ENCODE measurements at regions not wholly inside any gene's neighbourhood (a gene's known extent, or its start where the extent isn't known, plus 50 kb on each side); places are given as distances from the start of the nearest gene placed in this dataset.
A peak's percentile ranks its signal among the peaks of the same experiment; 100 is the strongest.

DNA sequence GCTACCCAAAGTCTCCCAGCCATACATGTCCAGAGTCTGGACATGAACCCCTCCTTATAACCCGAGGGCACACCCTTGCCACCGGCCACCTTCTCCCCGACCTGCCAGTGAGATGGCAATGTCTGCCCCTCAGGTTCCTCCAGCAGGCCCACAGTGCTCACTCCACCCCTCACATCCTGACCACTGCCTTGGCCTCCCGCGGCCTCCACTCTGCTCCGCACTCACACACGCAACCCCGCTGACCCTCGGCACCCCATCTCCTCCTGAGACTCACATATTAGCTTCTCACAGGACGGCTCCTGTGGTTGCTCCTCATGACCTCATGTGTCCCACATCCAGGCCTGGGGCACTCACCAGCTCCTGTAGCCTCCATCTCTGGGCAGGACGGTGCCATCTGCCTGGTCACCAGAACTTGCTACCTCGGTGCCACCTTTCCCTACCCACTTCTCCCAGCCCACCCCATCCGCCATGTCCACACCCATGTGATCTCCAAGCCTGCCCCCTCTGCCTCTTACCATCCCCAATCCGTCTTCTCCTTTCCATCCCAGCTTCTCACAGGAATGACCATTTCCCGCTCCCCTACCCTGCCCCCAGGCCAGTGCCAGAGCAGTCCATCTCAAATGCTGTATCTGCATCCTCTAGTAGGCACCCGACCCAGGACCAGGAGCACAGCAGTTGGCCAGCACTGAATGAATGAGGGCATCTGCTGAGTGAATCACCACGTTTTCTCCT is 198.6 kb upstream of the DIO3 start:
- TF ChIP-seq POLR2A (IDR thresholded peaks at IDR 0.05) (no peak), EP300 (IDR thresholded peaks at IDR 0.05) (no peak), POLR2AphosphoS5 (IDR thresholded peaks at IDR 0.05) (no peak), CTCF (IDR thresholded peaks at IDR 0.05) (no peak)
- Histone ChIP-seq H3K36me3 (no peaks in the 10 kb centered on the region), H3K4me1 (peaks cover 13 to 44% (median 21%) of the 10 kb centered on the region in 4 donors), H3K4me3 (no peak overlapping the region), H3K27me3 (peaks cover 0 to 15% (median 0%) of the 10 kb centered on the region in 3 donors), H3K9me3 (peaks cover 0 to 5% (median 2%) of the 10 kb centered on the region in 4 donors), H3K27ac (peak overlapping the region in 1 of 5 donors; percentile 29)
- intact Hi-C loops (cut with DNase I; ENCODE audit: low total_unique reads), result no loop called here
- no peak for DNase-seq
- WGBS, 5 donors, result 77 to 87% (median 82%) methylated on average over 17 of the region's 17 CpGs

DNA sequence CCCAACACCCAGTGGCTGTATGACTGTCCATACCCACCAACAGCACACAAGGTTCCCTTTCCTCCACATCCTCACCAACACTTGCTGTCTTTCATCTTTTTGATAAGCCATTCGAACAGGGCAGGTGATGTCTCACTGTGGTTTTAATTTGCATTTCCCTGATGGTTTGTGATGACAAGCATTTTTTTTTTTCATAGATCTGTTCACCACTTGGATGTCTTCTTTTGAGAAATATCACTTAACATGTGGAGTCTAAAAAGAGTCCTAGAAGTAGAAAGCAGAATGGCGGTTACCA is 198.1 kb upstream of the DIO3 start:
- peaks cover 13 to 44% (median 21%) of the 10 kb centered on the region in 4 donors for H3K4me1 ChIP-seq
- TF ChIP-seq CTCF (IDR thresholded peaks at IDR 0.05) (no peak), POLR2AphosphoS5 (IDR thresholded peaks at IDR 0.05) (no peak), POLR2A (IDR thresholded peaks at IDR 0.05) (no peak), EP300 (IDR thresholded peaks at IDR 0.05) (no peak)
- H3K27ac ChIP-seq, result peak overlapping the region in 1 of 5 donors; percentile 29
- DNase-seq, result no peak
- intact Hi-C loops (cut with DNase I; ENCODE audit: low total_unique reads), result no loop called here
- H3K36me3 ChIP-seq, result no peaks in the 10 kb centered on the region
- WGBS, 5 donors, result 75 to 84% (median 78%) methylated on average over 2 of the region's 2 CpGs
- H3K4me3 ChIP-seq, result no peak overlapping the region
- H3K9me3 ChIP-seq, result no peaks in the 10 kb centered on the region
- H3K27me3 ChIP-seq, result peaks cover 0 to 15% (median 0%) of the 10 kb centered on the region in 3 donors

GRCh38 chr14:101363880-101364391 is 197.4 kb upstream of the DIO3 start:
- Histone ChIP-seq H3K9me3 (no peaks in the 10 kb centered on the region), H3K4me1 (peaks cover 8 to 44% (median 20%) of the 10 kb centered on the region in 4 donors), H3K4me3 (no peak overlapping the region), H3K36me3 (no peaks in the 10 kb centered on the region), H3K27ac (peak overlapping the region in 4 of 5 donors; percentile 65 to 85 (median 67)), H3K27me3 (peaks cover 0 to 15% (median 0%) of the 10 kb centered on the region in 3 donors)
- TF ChIP-seq POLR2A (IDR thresholded peaks at IDR 0.05) (no peak), POLR2AphosphoS5 (IDR thresholded peaks at IDR 0.05) (no peak), CTCF (IDR thresholded peaks at IDR 0.05) (no peak), EP300 (IDR thresholded peaks at IDR 0.05) (no peak)
- intact Hi-C loops (cut with DNase I; ENCODE audit: low total_unique reads), result no loop called here
- 72 to 79% (median 77%) methylated on average over 16 of the region's 16 CpGs for WGBS, 5 donors
- no peak for DNase-seq

DNA sequence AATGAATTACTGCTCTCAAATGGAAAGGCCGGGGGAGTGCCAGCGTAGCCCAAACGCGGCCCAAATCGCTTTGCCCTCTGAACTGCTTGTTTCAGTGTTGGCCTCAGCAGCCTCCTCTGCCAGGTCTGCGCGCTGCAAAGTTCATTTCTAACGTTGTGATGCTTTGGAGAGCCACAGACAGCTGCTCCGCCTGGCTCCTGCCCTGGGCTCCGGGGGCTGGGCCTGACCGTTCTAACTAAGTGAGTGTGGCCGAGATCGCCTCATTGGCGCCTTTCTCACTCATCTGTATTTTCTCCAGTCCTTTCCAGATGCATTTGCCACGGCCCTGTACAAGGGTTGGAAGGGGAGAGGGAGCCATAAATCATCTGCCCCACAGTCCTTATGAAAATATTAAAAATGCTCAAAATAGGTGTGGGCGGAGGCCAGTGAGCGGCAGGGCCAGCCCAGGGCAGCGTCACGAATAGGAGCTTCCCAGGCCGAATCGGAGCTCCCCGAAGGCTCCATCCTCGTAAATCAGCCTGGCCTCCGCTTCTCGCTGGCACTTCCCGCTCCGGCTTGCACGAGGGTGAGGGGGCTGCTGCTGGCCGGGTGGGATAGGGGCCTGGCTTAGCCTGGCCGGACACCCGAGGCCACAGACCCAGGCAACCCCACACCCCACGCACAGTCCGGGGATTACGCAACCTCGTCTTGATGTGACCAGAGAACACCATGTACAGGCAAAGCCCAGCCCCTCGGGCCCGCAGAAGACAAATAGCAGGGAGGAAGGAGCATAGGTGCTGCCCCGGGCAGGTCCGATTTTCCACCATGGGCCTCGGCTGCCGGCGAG is 196.6 kb upstream of the DIO3 start:
- Histone ChIP-seq H3K9me3 (no peaks in the 10 kb centered on the region), H3K4me1 (peaks cover 8 to 44% (median 17%) of the 10 kb centered on the region in 4 donors), H3K4me3 (no peak overlapping the region), H3K27ac (peak overlapping the region in 4 of 5 donors; percentile 65 to 85 (median 67)), H3K36me3 (no peaks in the 10 kb centered on the region), H3K27me3 (peaks cover 0 to 15% (median 0%) of the 10 kb centered on the region in 3 donors)
- WGBS, 5 donors, result 62 to 75% (median 74%) methylated on average over 32 to 42 of the region's 42 CpGs
- TF ChIP-seq EP300 (IDR thresholded peaks at IDR 0.05), result peak; percentile 57
- no peak for TF ChIP-seq CTCF (IDR thresholded peaks at IDR 0.05)
- no peak for TF ChIP-seq POLR2A (IDR thresholded peaks at IDR 0.05)
- peak in 2 of 3 donors; percentile 19 to 35 for TF ChIP-seq POLR2AphosphoS5 (IDR thresholded peaks at IDR 0.05)
- intact Hi-C loops (cut with DNase I; ENCODE audit: low total_unique reads), result no loop called here
- peak in 1 of 2 donors; percentile 47 for DNase-seq
